Muscle layer of colon (tissue), 2 donors: ENCODE measurements at regions not wholly inside any gene's neighbourhood (a gene's known extent, or its start where the extent isn't known, plus 50 kb on each side); places are given as distances from the start of the nearest gene placed in this dataset.
"Not testable (repeated sequence)": the region's sequence is repeated elsewhere in the genome, so short reads cannot be mapped to it uniquely, and the experiment has no call there.

ENCODE experiments used
- H3K27ac ChIP-seq: one replicate; pipeline ENCODE4 v1.7.0; 2013; ENCODE audit warnings: low read depth, mild to moderate bottlenecking, low read length, moderate library complexity
- H3K27me3 ChIP-seq, 2 donors: one replicate each; pipeline ENCODE4 v1.7.0; 2013; ENCODE audit warnings: low read length in 2 of 2, mild to moderate bottlenecking in 2 of 2; ENCODE audit not compliant: insufficient read depth in 2 of 2, control insufficient read depth in 1 of 2
- H3K36me3 ChIP-seq: one replicate; pipeline ENCODE4 v1.7.0; 2013; ENCODE audit warnings: mild to moderate bottlenecking, low read length; ENCODE audit not compliant: insufficient read depth
- H3K4me1 ChIP-seq: one replicate; pipeline ENCODE4 v1.7.0; 2013; ENCODE audit warnings: mild to moderate bottlenecking, low read length; ENCODE audit not compliant: insufficient read depth
- H3K4me3 ChIP-seq, 2 donors: one replicate each; pipeline ENCODE4 v1.7.0; 2013; ENCODE audit warnings: low read length in 2 of 2, low read depth in 1 of 2, mild to moderate bottlenecking in 1 of 2, moderate library complexity in 1 of 2
- H3K9ac ChIP-seq: one replicate; pipeline ENCODE4 v1.7.0; 2013; ENCODE audit warnings: low read length
- H3K9me3 ChIP-seq: one replicate; pipeline ENCODE4 v1.7.0; 2013; ENCODE audit warnings: mild to moderate bottlenecking, low read length
- donor health status: abdominal sarcoma.
- donor health status: Adenocarcinoma of cecum.

DNA sequence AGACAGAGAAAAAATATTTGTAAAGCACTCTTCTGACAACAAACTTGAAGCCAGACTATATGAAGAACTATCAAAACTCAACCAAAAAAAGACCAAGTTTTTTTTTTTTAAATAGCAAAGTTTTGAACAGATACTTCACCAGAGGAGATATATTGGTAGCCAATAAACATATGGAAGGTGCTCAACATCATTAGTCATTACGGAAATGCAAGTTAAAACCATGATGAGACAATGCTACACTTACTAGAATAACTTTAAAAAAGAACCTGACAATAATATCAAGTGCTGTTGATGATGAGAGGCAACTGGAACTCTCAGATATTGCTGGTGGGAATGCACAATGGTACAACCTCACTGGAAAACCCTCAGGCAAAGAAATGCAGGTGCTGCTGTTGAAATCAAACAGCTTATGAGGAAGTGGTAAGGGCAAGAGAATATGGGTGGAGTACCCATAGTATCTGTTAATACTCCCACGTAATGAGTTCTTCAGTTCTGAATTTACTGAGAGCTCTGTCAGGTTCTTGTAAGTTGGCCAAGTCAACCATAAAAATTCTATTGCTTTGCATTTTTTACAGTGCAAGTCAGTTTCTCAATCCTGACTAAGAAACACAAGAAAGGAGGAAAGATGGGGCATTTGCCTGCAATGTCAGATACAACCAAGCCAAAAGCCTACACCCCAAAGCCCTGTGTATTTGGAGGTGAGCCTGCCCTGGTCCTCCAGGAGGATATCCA, 87.3 kb upstream of the GNAQ start:
- Histone ChIP-seq H3K36me3 (no peaks in the 10 kb centered on the region), H3K9ac (no peak overlapping the region), H3K4me1 (no peaks in the 10 kb centered on the region), H3K4me3 (no peak overlapping the region), H3K27me3 (no peaks in the 10 kb centered on the region), H3K27ac (no peak overlapping the region), H3K9me3 (no peaks in the 10 kb centered on the region)

DNA sequence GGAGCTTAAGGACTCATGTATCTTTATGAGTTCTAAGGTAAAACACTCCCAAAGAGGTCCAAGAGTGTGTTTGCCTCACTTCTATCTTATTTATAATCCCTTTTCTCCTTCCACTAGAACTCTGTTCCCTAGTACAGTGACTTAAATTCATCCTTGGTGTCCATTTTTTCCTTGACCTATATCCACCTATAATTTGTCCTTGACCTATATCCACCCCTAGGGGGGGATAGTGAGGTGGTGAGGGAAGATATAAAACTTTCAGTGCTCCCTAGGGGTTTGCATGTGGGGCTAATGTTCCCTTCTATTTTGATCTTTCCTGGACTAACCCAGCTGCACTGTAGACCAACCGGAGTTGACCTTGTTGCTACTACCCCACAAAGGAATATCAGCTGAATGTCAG, 83.5 kb upstream of the GNAQ start:
- H3K27me3 ChIP-seq, result no peaks in the 10 kb centered on the region
- no peak overlapping the region for H3K4me3 ChIP-seq
- H3K9ac ChIP-seq, result no peak overlapping the region
- no peaks in the 10 kb centered on the region for H3K4me1 ChIP-seq
- H3K27ac ChIP-seq, result no peak overlapping the region
- H3K36me3 ChIP-seq, result no peaks in the 10 kb centered on the region
- no peaks in the 10 kb centered on the region for H3K9me3 ChIP-seq

DNA sequence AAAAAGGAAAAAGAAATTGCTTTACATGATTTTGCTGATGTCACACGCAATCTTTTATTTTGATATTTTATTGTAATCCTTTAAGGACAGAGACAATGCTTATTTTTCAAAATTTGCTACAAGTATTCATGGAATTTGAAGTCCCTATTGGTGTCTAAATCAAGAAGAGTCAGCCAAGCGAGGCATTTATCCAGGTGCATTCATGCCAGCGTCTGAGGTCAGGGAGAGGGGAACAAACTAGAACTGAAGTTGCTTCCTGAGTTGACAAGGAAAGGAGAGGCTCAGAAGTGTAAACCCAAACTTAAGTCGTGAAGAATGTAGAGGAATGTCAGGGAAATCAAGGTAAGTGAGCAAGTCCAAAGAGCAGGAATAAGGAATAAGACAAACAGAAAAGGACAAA, 83.0 kb upstream of the GNAQ start:
- Histone ChIP-seq H3K4me3 (no peak overlapping the region), H3K4me1 (no peaks in the 10 kb centered on the region), H3K36me3 (no peaks in the 10 kb centered on the region), H3K9me3 (no peaks in the 10 kb centered on the region), H3K27ac (no peak overlapping the region), H3K27me3 (no peaks in the 10 kb centered on the region), H3K9ac (no peak overlapping the region)

DNA sequence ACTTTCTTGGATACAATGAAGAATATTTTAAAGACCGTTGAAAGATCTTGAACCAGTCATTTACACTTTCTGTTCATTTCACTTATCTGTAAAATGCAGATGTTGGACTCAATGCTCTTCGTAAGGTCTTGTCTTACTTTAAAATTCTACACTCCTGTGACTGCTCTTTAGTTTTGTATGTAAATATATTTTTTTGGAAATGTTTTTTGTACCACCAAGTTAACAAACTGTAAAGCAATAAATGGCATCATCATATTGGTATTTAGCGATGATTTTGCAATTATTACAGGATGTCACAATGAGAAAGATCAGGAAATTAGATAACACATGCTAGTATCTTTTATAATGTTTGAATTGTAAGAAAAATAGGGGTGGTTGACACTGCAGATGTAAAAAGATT, 80.8 kb upstream of the GNAQ start:
- Histone ChIP-seq H3K27ac (no peak overlapping the region), H3K27me3 (no peaks in the 10 kb centered on the region), H3K9ac (no peak overlapping the region)

DNA sequence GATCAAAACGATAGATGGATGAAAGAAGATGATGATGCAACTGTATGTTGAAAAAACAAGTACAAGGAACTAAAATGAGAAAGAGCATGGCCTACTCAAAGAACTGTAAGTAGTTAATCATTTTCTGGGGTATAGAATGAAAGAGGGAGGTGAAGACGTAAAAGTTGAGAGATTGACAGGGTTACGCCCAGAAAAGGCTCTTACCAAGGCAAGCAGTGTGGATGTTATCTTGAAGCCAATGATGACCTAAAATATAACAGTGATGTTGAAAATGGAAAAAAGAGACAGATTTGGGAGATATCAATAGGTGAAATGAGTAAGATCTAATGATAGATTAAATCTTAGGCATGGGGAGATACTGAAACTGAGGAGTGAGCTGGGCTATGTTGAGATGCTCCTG, 80.4 kb upstream of the GNAQ start:
- Histone ChIP-seq H3K27ac (no peak overlapping the region), H3K27me3 (no peaks in the 10 kb centered on the region), H3K9ac (no peak overlapping the region), H3K4me3 (no peak overlapping the region), H3K36me3 (no peaks in the 10 kb centered on the region), H3K4me1 (no peaks in the 10 kb centered on the region), H3K9me3 (no peaks in the 10 kb centered on the region)

More for the DNA sequence above, 80.8 kb upstream of the GNAQ start:
- H3K4me1 ChIP-seq, result no peaks in the 10 kb centered on the region
- no peaks in the 10 kb centered on the region for H3K9me3 ChIP-seq
- H3K36me3 ChIP-seq, result no peaks in the 10 kb centered on the region
- H3K4me3 ChIP-seq, result no peak overlapping the region

DNA sequence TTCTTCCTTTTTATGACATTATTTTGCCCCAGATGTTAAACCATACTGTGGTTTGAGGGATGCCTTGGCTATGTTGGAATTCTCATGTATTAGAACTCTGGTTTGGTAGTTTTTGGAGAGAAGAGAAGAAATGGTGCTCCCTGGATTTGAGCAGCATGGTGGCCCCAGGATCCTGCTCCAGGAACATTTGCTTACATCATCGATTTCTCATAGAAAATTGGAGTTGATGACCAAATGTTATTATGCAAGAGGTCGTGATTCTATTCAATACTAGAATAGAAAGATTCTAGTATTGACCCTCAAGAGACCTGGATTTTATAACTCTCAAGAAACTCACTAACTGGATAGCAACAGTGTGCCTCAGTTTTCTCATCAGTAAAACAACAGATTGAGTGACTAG, 77.5 kb upstream of the GNAQ start:
- Histone ChIP-seq H3K9ac (no peak overlapping the region), H3K4me1 (no peaks in the 10 kb centered on the region), H3K36me3 (no peaks in the 10 kb centered on the region), H3K27me3 (no peaks in the 10 kb centered on the region), H3K9me3 (no peaks in the 10 kb centered on the region), H3K4me3 (no peak overlapping the region), H3K27ac (no peak overlapping the region)

DNA sequence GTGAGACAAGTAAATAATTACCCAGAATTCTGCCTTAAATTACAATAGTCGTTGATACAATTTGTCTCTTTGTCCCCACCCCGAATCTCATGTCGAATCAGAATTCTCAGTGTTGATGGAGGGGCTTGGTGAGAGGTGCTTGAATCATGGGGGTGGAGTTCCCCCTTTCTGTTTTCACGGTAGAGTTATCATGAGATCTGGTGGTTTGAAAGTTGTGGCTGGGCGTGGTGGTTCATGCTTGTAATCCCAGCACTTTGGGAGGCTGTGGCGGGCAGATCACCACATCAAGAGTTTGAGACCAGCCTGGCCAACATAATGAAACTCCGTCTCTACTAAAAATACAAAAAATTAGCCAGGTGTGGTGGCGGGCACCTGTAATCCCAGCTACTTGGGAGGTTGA, 75.0 kb upstream of the GNAQ start:
- H3K27me3 ChIP-seq, result not testable (repeated sequence)

DNA sequence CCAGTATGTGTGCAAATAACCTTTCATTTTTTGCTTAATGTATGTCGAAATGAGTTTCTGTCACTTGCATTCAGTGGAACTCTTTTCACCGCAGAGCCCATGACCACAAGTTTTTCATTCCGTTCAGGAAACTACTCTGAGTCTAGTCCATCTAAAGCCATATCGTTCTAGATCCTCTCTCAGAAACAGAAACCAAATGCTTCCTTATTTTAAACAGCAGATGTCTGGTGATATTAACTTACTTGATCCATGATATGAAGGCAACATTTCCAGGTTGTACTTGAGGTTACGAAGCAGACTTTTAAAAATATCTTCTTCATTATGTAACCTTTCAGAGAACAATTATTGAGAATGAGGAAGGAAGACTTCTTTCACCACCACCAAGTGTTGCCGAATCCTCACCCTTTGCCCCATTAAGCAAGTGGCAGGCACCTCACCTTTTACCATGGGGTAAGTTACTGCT, 72.4 kb upstream of the GNAQ start:
- Histone ChIP-seq H3K4me3 (no peak overlapping the region), H3K27ac (no peak overlapping the region), H3K9ac (no peak overlapping the region)

More for the DNA sequence above, 75.0 kb upstream of the GNAQ start:
- not testable (repeated sequence) for H3K4me1 ChIP-seq, H3K36me3 ChIP-seq, H3K9me3 ChIP-seq, H3K9ac ChIP-seq, H3K4me3 ChIP-seq, H3K27ac ChIP-seq

DNA sequence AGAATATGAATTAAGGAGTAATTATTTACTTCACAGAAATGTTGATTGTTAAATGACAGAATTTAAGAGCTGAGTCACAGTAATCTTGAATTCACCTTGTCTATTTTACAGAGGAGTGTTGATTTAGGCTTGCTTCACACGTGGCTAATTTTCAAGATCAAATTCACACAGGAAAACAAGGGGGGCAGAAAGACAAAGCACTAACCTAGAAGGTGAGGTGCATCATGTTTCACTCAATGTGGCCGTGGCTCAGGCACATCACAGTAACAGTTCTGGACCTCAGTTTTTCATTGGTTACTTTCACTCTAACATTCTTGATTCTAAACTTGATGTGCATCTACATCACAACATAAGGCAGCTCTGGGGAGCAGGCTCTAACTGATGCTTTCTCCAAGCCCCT, 69.6 kb upstream of the GNAQ start:
- no peaks in the 10 kb centered on the region for H3K36me3 ChIP-seq
- H3K27ac ChIP-seq, result no peak overlapping the region
- H3K4me1 ChIP-seq, result no peaks in the 10 kb centered on the region
- no peak overlapping the region for H3K4me3 ChIP-seq
- no peak overlapping the region for H3K9ac ChIP-seq
- H3K27me3 ChIP-seq, result no peaks in the 10 kb centered on the region
- H3K9me3 ChIP-seq, result no peaks in the 10 kb centered on the region

More for the DNA sequence above, 72.4 kb upstream of the GNAQ start:
- Histone ChIP-seq H3K4me1 (no peaks in the 10 kb centered on the region), H3K36me3 (no peaks in the 10 kb centered on the region), H3K9me3 (no peaks in the 10 kb centered on the region), H3K27me3 (no peaks in the 10 kb centered on the region)

DNA sequence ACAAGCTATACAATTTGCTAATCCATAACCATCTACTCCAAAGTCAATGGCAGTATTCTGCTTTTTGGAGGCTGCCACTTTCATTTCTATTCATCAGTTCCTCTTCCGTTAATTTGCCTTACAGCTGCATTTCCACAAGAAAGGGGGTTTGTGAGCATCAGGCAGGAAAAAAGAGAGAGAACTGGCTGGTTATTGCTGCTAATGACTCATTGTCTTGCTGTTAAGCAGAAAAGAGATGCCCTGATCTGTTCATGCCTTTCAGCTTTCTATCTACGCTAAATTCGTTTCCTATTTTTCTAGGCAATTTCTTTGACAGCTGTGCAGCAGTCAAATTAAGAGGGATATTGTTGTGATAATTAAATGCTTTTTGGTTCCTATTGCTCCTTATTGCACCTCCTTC, 65.9 kb upstream of the GNAQ start:
- Histone ChIP-seq H3K36me3 (no peaks in the 10 kb centered on the region), H3K9me3 (no peaks in the 10 kb centered on the region), H3K27me3 (no peaks in the 10 kb centered on the region), H3K4me3 (no peak overlapping the region), H3K27ac (no peak overlapping the region), H3K9ac (no peak overlapping the region), H3K4me1 (no peaks in the 10 kb centered on the region)

DNA sequence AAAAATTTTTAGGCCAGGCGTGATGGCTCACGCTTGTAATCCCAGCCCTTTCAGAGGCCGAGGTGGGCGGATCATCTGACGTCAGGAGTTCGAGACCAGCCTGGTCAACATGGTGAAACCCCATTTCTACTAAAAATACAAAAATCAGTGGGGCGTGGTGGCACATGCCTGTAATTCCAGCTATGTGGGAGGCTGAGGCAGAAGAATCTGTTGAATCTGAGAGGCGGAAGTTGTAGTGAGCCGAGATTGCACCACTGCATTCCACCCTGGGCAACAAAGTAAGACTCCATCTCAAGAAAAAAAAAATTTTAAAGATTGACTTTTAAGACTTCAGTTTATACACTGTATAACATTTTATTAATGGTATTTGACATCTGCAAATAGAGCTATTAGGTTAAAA, 60.1 kb upstream of the GNAQ start:
- Histone ChIP-seq H3K9me3 (no peaks in the 10 kb centered on the region), H3K9ac (no peak overlapping the region), H3K36me3 (no peaks in the 10 kb centered on the region), H3K27ac (no peak overlapping the region), H3K4me1 (no peaks in the 10 kb centered on the region), H3K27me3 (no peaks in the 10 kb centered on the region), H3K4me3 (no peak overlapping the region)

DNA sequence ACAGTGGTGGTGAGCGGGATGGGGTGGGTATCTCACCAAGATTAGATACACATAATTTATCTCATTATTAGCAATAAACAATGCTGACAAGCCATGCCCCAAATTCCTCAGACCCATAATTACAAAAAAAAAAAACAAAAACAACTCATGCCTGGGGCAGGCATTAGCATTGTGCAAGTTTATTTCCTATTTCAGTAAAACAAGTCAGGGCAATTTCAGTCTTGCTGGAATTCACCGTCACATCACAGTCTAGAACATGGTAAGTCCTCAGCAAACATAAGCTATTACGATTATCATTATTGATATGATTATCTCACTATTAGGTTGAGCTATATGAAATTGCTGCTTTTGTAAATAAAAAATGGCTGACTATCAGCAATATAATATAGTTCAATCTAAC, 57.5 kb upstream of the GNAQ start:
- Histone ChIP-seq H3K9ac (no peak overlapping the region), H3K4me1 (no peaks in the 10 kb centered on the region), H3K9me3 (no peaks in the 10 kb centered on the region)

More for the DNA sequence above, 57.5 kb upstream of the GNAQ start:
- no peaks in the 10 kb centered on the region for H3K36me3 ChIP-seq
- no peaks in the 10 kb centered on the region for H3K27me3 ChIP-seq
- no peak overlapping the region for H3K27ac ChIP-seq
- H3K4me3 ChIP-seq, result no peak overlapping the region
